NB4 (cell line): ENCODE measurements at regions not wholly inside any gene's neighbourhood (a gene's known extent, or its start where the extent isn't known, plus 50 kb on each side); places are given as distances from the start of the nearest gene placed in this dataset.

Experiments
- CTCF ChIP-seq: IDR thresholded peaks from one replicate; pipeline ENCODE4 v1.5.1; 2012; ENCODE audit warnings: low read depth, low read length
- MAX ChIP-seq: IDR thresholded peaks from 2 replicates; pipeline ENCODE4 v1.6.1; 2011; ENCODE audit warnings: low read depth, low read length
- MYC ChIP-seq: IDR thresholded peaks from 2 replicates; pipeline ENCODE4 v1.6.1; 2011; ENCODE audit warnings: low read depth, low read length
- POLR2A ChIP-seq: IDR thresholded peaks from 2 replicates; pipeline ENCODE4 v1.6.1; 2011; ENCODE audit warnings: mild to moderate bottlenecking; ENCODE audit not compliant: insufficient read length; ENCODE audit errors: extremely low read depth

- TF ChIP-seq CTCF (no peak), MAX (no peak), POLR2A (no peak), MYC (no peak)
These were observed 364.8 kb upstream of the GALNTL6 start for GRCh38 chr4:171448358-171448757.
